Urothelium cell line (cell line): ENCODE measurements at regions not wholly inside any gene's neighbourhood (a gene's known extent, or its start where the extent isn't known, plus 50 kb on each side); places are given as distances from the start of the nearest gene placed in this dataset.

Experiments
- DNase-seq: peaks from one replicate; pipeline ENCODE4 v3.0.0; 2011; ENCODE audit warnings: low spot score, mixed read lengths
- FAIRE-seq: peaks from 2 replicates; lab custom pipeline; 2011; peaks lifted over from hg19 to GRCh38; lab: Jason Lieb, UNC

DNA sequence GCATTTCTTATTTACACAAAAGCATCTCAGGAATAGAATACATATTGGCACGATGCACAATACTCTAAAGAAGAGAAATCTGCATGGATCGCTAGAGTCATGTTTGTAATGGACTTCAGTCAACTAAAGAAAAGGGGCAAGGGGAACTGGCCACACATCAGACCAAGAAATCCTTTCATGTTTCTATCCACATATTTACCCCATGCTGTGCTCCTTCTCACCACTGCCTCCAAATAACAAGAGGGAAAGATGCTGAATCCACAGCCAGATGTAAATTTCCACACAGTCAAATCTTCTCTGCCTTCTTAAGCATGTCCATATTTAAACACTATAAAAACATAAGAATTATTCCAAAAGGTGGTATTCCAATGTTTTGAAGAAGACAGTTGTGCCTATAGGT, 67.6 kb downstream of the COX18 start:
- no peak for DNase-seq
- no peak for FAIRE-seq

GRCh38 chr4:72997409-72997808, 72.1 kb downstream of the COX18 start:
- FAIRE-seq (no peak), DNase-seq (peak; percentile 67)

DNA sequence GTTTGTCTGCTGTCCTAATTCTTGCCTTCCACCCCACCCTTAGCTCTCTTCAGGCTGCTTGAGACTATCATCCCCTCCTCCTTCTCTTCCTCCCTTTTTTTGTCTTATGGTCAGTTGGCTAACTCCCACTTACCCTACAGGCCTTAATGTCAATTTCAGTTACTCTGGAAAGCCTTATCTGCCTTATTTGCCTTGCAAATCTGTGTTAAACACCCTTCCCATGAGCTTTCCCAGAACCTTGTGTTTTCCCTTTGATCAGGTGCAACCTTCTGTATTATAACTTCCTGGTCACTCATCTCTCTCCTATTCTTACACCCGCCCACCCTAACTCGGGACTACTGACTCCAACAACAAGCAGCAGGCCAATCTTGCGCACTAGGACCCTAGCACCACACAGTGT, 74.8 kb downstream of the COX18 start:
- DNase-seq (no peak), FAIRE-seq (no peak)

- DNase-seq, result no peak
- FAIRE-seq, result no peak
Measured at GRCh38 chr4:72993876-72994275, 75.6 kb downstream of the COX18 start.

GRCh38 chr4:72991873-72992272, 77.6 kb downstream of the COX18 start:
- DNase-seq (no peak), FAIRE-seq (no peak)

DNA sequence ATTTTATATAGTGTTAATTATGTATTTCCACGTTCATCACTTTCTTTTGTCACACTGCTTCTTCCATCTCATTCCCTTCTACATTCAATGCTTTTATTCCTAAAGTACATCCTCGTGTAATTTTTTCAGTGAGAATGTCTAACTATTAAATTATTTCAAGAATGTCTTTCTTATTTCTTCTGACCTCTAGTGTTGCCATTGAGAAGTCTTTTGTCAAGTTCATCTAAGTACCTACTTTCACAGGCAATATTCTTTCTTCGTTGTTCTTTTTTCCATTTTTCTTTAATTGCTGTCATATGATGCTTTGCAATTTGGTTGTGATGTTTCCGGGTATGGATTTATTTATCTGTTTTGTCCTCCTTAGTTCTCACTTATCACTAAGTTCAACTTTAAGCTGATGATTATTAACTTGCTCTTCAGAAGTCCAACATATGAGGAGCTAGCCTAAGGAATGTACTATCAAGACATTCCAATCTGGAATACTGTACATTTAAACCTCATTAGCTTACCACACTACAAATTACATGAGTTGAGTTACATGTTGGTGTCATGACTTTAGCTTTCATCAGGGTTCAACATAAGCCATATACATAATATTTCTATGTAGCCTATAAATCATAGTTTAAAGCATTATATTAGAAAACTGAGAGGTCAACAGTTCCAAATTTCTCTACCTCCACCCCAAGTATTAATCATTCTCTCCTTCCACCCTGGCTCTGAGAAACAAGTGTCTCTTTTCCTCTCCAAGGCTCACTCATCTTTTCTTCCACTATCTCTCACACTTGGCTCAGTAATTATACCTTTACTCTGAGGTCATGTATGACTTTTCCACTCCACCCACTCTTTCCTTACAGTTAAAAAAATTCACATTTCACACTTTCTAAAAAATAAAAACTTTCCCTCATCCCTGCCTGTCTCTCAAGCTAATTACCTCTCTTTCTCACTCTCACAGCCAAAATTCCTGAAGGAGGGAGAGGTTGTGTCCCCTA, 81.5 kb downstream of the COX18 start:
- FAIRE-seq (no peak), DNase-seq (no peak)

DNA sequence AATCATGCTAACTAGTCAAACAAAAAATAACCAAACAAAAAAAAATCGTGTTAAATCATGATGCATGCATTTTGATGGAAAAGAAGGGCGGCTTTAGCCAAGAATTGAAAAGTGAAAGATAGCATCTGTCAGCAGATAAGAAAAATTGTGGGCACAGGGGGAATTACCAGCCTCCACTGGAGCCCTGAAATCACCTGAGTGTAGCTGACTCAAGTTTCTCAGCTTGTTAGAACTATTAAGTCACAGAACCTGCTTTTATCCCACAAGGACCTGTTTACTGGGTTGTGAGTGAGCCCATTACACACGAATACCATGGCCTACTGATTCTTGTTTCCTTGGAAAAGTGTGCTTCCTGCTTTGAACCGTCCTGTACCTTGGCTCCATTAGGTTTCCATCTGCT, 85.2 kb downstream of the COX18 start:
- FAIRE-seq (no peak), DNase-seq (no peak)

DNA sequence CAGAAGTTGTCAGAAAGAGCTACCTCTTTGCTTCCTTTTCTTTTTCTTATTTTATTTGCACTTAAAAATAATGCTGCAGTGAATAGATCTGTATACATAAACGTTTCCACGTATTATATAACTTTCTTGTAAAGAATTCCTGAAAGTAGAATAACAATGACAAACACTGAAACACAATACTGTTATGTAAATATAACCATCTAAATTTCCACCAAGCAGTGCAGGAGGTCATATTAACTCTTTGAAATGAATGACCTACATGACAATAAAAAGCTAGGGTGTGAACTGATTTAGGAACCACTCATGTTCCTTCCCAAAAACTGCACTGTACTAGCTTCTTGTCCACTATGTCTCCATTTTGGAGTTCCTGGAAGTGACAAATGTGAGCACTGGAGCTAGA, 85.8 kb downstream of the COX18 start:
- FAIRE-seq (no peak), DNase-seq (no peak)

DNA sequence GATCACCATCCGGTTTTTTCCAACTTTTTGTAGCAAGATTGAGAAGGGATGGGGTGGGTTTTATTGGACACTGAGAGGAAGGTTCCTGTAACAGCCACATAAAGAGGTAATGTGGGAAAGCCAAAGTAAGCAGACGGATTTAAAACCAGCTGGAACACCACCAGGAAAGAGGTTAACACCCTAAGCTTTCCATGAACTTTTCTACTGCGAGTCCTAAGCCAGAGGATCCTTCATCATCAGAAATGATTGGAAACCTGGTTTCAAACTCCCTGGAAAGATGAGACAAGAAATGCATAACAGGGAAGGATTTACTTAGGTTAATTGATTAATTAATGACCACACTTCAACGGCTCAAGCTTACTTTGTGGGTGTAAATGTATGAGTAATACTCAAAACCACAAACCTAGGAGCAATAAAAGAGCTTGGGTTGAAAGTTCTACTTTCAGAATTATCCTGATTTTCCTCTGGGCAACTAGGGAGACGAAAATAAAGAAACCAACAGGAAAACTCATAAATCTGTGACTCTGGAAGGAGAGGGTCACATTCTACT, 91.5 kb downstream of the COX18 start:
- peak; percentile 14 for DNase-seq
- no peak for FAIRE-seq

DNA sequence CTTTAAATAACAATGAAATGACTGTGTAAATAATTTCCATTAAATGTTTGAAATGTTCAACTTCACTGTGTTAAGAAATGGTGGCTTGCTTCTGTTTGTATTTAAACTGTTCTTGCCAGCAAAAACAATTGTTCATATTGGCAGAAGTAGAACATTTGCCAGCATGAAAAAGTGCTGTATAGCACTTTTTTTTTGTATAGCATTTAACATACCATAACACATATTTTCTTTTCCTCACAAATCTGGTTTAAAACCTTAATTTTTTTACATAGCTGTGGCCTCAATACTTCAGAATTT, 94.1 kb downstream of the COX18 start:
- DNase-seq, result no peak
- FAIRE-seq, result no peak

- no peak for FAIRE-seq
- peak; percentile 23 for DNase-seq
Measured at GRCh38 chr4:72974694-72975487, 94.6 kb downstream of the COX18 start.

- DNase-seq (peak; percentile 36), FAIRE-seq (peak; percentile 97)
Measured at GRCh38 chr4:72971572-72971971, 97.9 kb downstream of the COX18 start.

DNA sequence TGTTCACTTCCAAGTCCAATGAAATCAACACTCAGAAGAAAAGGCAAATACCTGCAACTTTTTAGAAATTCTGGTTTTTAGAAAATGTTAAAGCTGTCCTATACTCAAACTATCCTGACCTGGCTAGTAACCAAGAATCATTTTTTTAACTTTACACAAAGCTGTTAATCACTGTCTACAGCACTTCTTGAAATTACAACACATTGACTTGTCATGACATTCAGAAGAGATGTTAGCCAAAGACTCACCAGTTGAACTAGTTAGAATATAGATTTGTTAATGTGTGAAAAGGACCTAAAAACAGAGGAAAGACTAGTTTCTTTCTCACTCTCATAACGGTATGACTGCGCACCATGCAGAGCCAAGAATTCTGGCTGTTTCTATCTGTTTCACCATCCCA, 98.8 kb downstream of the COX18 start:
- DNase-seq, result no peak
- no peak for FAIRE-seq

DNA sequence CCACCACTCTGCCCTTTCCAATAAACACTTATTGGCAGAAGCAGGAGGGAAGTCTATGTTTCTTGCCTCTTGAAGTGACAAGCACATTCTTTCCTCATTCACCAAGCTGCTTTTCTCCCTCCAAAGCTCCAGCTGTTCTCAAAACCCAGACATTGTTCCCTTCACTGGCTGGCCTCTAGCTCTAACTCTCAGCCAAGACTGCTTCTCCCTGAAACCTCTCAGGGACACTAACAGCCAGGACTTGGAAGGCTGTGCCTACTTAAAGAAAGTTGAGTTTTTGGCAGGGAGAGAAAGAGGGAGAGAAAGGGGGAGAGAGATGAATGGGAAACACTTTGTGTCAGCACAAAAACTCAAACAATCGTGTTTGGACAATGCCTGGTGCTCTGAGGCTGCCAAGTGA, 99.5 kb downstream of the COX18 start:
- DNase-seq (no peak), FAIRE-seq (no peak)

DNA sequence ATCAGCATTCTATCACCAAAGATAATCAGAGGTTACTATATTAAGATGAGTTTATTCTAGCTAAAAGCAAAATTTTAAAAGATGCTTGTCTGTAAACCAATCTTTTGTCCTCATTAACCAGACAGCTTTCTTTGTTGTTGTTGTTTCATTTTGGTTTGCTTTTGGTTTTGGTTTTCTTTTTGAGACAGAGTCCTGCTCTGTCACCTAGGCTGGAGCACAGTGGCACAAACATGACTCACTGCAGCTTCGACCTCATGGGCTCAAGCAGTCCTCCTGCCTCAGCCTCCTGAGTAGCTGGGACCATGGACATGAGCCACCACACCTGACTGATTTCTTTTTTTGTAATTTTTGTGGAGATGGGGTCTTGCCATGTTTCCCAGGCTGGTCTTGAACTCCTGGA, 102.9 kb downstream of the COX18 start:
- no peak for FAIRE-seq
- DNase-seq, result no peak

DNA sequence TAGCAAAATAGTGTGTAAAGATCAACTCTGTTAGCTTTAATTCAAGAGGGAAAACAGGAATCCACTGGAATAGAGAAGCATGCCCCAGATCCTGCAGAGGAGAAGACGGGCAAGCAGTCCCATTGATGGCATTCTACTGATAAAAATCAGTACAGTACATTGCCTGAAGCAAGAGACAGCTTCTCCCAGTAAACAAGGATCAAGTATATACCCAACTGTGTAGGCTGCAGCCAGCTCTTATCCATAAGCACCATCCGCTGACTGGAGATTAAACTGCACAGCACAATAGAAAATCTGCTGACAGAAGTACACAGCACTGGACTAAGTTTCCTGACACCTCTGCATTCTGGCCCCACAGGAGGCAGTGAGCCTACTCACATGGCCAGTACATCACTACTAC, 110.1 kb downstream of the COX18 start:
- DNase-seq (no peak), FAIRE-seq (no peak)

DNA sequence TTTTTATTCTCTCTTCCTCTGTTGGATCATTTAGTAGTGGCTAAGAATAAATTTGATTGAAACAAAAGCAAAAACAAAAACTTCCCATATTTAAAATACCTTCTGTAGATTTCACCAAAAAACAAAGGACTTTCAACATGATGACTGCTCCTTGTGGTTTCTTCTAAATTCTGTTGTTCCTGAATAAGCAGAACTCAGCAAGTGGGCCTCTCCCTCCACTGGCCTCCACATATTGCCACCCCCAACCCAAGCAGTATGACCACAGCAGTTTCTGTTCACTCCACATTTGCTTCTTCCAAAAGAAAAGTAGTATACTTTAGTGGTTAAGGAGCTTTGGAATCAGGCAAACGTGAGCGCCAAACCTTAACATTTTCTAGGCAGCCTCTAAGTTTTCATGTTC, 114.7 kb downstream of the COX18 start:
- FAIRE-seq, result no peak
- no peak for DNase-seq

DNA sequence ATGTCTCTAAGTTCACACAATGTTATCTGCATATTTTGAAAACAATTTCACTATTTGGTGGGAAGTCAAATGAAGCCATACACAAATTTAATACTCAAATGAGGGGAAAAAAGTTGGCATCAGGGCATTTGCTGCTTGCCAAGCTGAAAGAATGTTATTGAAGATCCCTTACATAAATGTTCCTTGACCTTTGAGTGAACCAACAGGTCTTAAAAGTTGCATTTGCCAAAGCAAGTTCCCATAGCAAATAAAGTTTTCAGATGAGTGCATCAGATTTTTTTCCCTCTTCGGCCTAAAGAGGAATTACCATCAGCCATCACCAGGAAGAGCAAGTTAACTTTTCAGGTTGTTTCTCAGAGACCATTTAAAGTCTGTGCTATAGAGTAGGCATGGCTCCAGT, 115.9 kb downstream of the COX18 start:
- DNase-seq (no peak), FAIRE-seq (no peak)

DNA sequence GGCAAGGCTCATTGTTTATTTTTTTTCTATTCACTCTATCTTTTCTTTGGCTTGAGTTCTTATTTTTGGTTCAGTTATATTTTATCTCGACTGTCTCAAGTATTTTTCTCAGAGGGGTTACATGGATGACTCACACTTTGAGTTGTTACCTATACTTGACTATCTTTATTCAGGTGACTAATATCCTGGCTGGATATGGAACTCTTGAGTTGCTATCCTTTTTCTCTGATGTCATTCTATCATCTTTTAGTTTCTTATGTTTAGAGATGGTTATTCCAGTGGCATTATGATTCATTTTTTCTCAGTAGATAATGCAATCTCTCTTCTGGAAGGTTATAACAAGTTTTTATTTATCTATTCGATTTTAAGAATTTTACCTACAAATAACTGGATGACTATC, 117.9 kb downstream of the COX18 start:
- peak; percentile 27 for DNase-seq

GRCh38 chr4:72951147-72951546, 118.4 kb downstream of the COX18 start:
- no peak for FAIRE-seq
- DNase-seq, result no peak

More for the DNA sequence above, 117.9 kb downstream of the COX18 start:
- FAIRE-seq, result no peak

- DNase-seq, result no peak
- FAIRE-seq, result no peak
Measured at GRCh38 chr4:72948080-72948479, 121.4 kb downstream of the COX18 start.
